Stomach (tissue), 4 donors: ENCODE measurements at regions not wholly inside any gene's neighbourhood (a gene's known extent, or its start where the extent isn't known, plus 50 kb on each side); places are given as distances from the start of the nearest gene placed in this dataset.

Experiments
- EP300 ChIP-seq: sonication (generic); formaldehyde crosslinking; IDR thresholded peaks from one replicate; pipeline ENCODE4 v1.6.1; 2017; ENCODE audit warnings: antibody characterized with exemption
- TF ChIP-seq, protein P1 (sequence below), 7 experiments: fragments of 450-650 bp in 4 of 7; fragments of 200-600 bp in 3 of 7; sonication (generic) in 3 of 7; IDR thresholded peaks; one replicate each; pipeline ENCODE4 v1.5.1; 2016 to 2019; ENCODE audit warnings: antibody characterized with exemption in 7 of 7, control low read depth in 2 of 7, mild to moderate bottlenecking in 1 of 7

GRCh38 chr12:107513184-107513583 is 172.4 kb upstream of the PWP1 start:
- no peak for TF ChIP-seq EP300
- TF ChIP-seq, protein P1, sequence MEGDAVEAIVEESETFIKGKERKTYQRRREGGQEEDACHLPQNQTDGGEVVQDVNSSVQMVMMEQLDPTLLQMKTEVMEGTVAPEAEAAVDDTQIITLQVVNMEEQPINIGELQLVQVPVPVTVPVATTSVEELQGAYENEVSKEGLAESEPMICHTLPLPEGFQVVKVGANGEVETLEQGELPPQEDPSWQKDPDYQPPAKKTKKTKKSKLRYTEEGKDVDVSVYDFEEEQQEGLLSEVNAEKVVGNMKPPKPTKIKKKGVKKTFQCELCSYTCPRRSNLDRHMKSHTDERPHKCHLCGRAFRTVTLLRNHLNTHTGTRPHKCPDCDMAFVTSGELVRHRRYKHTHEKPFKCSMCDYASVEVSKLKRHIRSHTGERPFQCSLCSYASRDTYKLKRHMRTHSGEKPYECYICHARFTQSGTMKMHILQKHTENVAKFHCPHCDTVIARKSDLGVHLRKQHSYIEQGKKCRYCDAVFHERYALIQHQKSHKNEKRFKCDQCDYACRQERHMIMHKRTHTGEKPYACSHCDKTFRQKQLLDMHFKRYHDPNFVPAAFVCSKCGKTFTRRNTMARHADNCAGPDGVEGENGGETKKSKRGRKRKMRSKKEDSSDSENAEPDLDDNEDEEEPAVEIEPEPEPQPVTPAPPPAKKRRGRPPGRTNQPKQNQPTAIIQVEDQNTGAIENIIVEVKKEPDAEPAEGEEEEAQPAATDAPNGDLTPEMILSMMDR (IDR thresholded peaks at IDR 0.05), result no peak
